Activated CD4-positive, alpha-beta T cell treated with anti-CD3 and anti-CD28 coated beads, Interleukin-10, Interleukin-2, amounts not matched to agents 100 ng/mL and 50 ng/mL, durations not matched to agents 16 hours and 8 hours (primary cell): ENCODE measurements at regions not wholly inside any gene's neighbourhood (a gene's known extent, or its start where the extent isn't known, plus 50 kb on each side); places are given as distances from the start of the nearest gene placed in this dataset.

ENCODE experiments used
- DNase-seq: peaks from one replicate; pipeline ENCODE4 v3.0.0-alpha.2; 2020

- DNase-seq = no peak
Measured at GRCh38 chr3:116849261-116849688, 139.7 kb downstream of the TUSC7 start.

GRCh38 chr3:116852803-116853202 is 143.2 kb downstream of the TUSC7 start:
- no peak for DNase-seq

GRCh38 chr3:116863270-116863770 is 153.7 kb downstream of the TUSC7 start:
- no peak for DNase-seq

- no peak for DNase-seq
Measured at GRCh38 chr3:116863822-116864589, 154.4 kb downstream of the TUSC7 start.

- no peak for DNase-seq
Measured at GRCh38 chr3:116864590-116864927, 155.0 kb downstream of the TUSC7 start.

- no peak for DNase-seq
Measured at GRCh38 chr3:116870379-116870778, 160.8 kb downstream of the TUSC7 start.

GRCh38 chr3:116871905-116872304 is 162.3 kb downstream of the TUSC7 start:
- no peak for DNase-seq

- no peak for DNase-seq
Measured at GRCh38 chr3:116872688-116873087, 163.1 kb downstream of the TUSC7 start.

- DNase-seq = no peak
Measured at GRCh38 chr3:116873142-116873541, 163.6 kb downstream of the TUSC7 start.

GRCh38 chr3:116877968-116878367 is 168.4 kb downstream of the TUSC7 start:
- DNase-seq = no peak

GRCh38 chr3:116886202-116886893 is 176.8 kb downstream of the TUSC7 start:
- DNase-seq = no peak

- no peak for DNase-seq
Measured at GRCh38 chr3:116896116-116896515, 186.5 kb downstream of the TUSC7 start.

- DNase-seq = no peak
Measured at GRCh38 chr3:116897382-116897781, 187.8 kb downstream of the TUSC7 start.

GRCh38 chr3:116899253-116899652 is 189.7 kb downstream of the TUSC7 start:
- DNase-seq = no peak

- DNase-seq = no peak
Measured at GRCh38 chr3:116905334-116905733, 195.8 kb downstream of the TUSC7 start.

- no peak for DNase-seq
Measured at GRCh38 chr3:116905794-116906193, 196.2 kb downstream of the TUSC7 start.

GRCh38 chr3:116912116-116912515 is 202.5 kb downstream of the TUSC7 start:
- DNase-seq = no peak

GRCh38 chr3:116914004-116914403 is 204.4 kb downstream of the TUSC7 start:
- no peak for DNase-seq

GRCh38 chr3:116916836-116917235 is 207.3 kb downstream of the TUSC7 start:
- no peak for DNase-seq

GRCh38 chr3:116920826-116921610 is 211.4 kb downstream of the TUSC7 start:
- DNase-seq = no peak

GRCh38 chr3:116927918-116928317 is 218.3 kb downstream of the TUSC7 start:
- no peak for DNase-seq

GRCh38 chr3:116929505-116930222 is 220.1 kb downstream of the TUSC7 start:
- no peak for DNase-seq

- no peak for DNase-seq
Measured at GRCh38 chr3:116930786-116931185, 221.2 kb downstream of the TUSC7 start.
